Psoas muscle (tissue), 7 donors: ENCODE measurements at regions not wholly inside any gene's neighbourhood (a gene's known extent, or its start where the extent isn't known, plus 50 kb on each side); places are given as distances from the start of the nearest gene placed in this dataset.

Source experiments
- ATAC-seq, 4 donors: fragments of 200-7000 bp; cut with Tn5 transposase; one replicate each; pipeline ENCODE4 v1.9.1; 2020; ENCODE audit warnings: moderate library complexity in 3 of 4, mild to moderate bottlenecking in 2 of 4
- DNase-seq, 2 donors: peaks; one replicate each; pipeline ENCODE4 v3.0.0-alpha.2; 2020
- H3K27ac ChIP-seq: fragments of 200-600 bp; one replicate; pipeline ENCODE4 v1.8.0; 2022
- H3K27me3 ChIP-seq, 3 donors: fragments of 200-600 bp in 1 of 3; one replicate each; pipeline versions ENCODE4 v1.6.1 to v1.8.0; 2013 to 2022; ENCODE audit warnings: low read length in 2 of 3, mild to moderate bottlenecking in 2 of 3, moderate library complexity in 1 of 3; ENCODE audit not compliant: insufficient read depth in 3 of 3
- H3K36me3 ChIP-seq, 2 donors: fragments of 200-600 bp in 1 of 2; one replicate each; pipeline versions ENCODE4 v1.6.1 to v1.8.0; 2013 to 2022; ENCODE audit warnings: low read depth in 1 of 2, mild to moderate bottlenecking in 1 of 2, moderate library complexity in 1 of 2; ENCODE audit not compliant: insufficient read depth in 1 of 2
- H3K4me1 ChIP-seq: fragments of 200-600 bp; one replicate; pipeline ENCODE4 v1.8.0; 2022
- H3K4me3 ChIP-seq: fragments of 200-600 bp; one replicate; pipeline ENCODE4 v1.8.0; 2022; ENCODE audit warnings: mild to moderate bottlenecking
- H3K9me3 ChIP-seq: fragments of 200-600 bp; one replicate; pipeline ENCODE4 v1.8.0; 2022
- CTCF ChIP-seq: fragments of 200-600 bp; IDR thresholded peaks from one replicate; pipeline ENCODE4 v1.8.0; 2022; ENCODE audit warnings: antibody characterized with exemption
- WGBS, 3 donors: extraction: QIAGEN DNeasy Blood & Tissue Kit; methylation state at CpG; one replicate each; pipeline versions ENCODE4 v1.1.6 to v1.1.7; 2013; 5-methylcytosine and 5-hydroxymethylcytosine counted together
- intact Hi-C, 2 donors: fragments of 100-400 bp; cut with DNase I; formaldehyde crosslinking; loops; one replicate each; pipeline versions ENCODE4 v1.11.0 to v1.14.2; 2022
- donor health status: healthy with polysubstance abuse.
- donor health status: DM: no; HTN: no; CAD: no; lungs with moderate emphysema.
- donor health status: Bipolar disorder and iron deficiency.
- donor health status: healthy.
- donor health status: DM: yes; HTN: yes; CAD: no.
- donor health status: DM: no; HTN: no; CAD: no.
- donor health status: DM: yes; HTN: yes; CAD: no.

GRCh38 chr21:16046656-16047330 is 317.0 kb downstream of the USP25 start:
- Histone ChIP-seq H3K4me1 (no peaks in the 10 kb centered on the region), H3K36me3 (no peaks in the 10 kb centered on the region), H3K9me3 (no peaks in the 10 kb centered on the region), H3K27ac (no peak overlapping the region), H3K27me3 (no peaks in the 10 kb centered on the region), H3K4me3 (no peak overlapping the region)
- no peak for TF ChIP-seq CTCF
- intact Hi-C loops = no loop called here
- ATAC-seq (no peak), DNase-seq (no peak)
- WGBS, 3 donors = 90 to 92% (median 92%) methylated on average over 5 of the region's 5 CpGs

GRCh38 chr21:16047904-16048303 is 318.1 kb downstream of the USP25 start:
- no peak for TF ChIP-seq CTCF
- WGBS, 3 donors = 46 to 55% (median 48%) methylated on average over 3 of the region's 3 CpGs
- H3K4me1 ChIP-seq = no peaks in the 10 kb centered on the region
- no peak overlapping the region for H3K27ac ChIP-seq
- ATAC-seq (no peak), DNase-seq (no peak)
- no peaks in the 10 kb centered on the region for H3K27me3 ChIP-seq
- intact Hi-C loops = no loop called here
- H3K4me3 ChIP-seq = no peak overlapping the region
- no peaks in the 10 kb centered on the region for H3K9me3 ChIP-seq
- H3K36me3 ChIP-seq = no peaks in the 10 kb centered on the region

- no peak for DNase-seq
- Histone ChIP-seq H3K4me1 (no peaks in the 10 kb centered on the region), H3K36me3 (no peaks in the 10 kb centered on the region), H3K27me3 (no peaks in the 10 kb centered on the region), H3K9me3 (no peaks in the 10 kb centered on the region), H3K4me3 (no peak overlapping the region), H3K27ac (no peak overlapping the region)
- WGBS, 3 donors = 89 to 100% (median 89%) methylated on average over 1 of the region's 1 CpG
- intact Hi-C loops = no loop called here
- no peak for ATAC-seq
- TF ChIP-seq CTCF = no peak
These were observed 325.2 kb downstream of the USP25 start for GRCh38 chr21:16055014-16055413.

GRCh38 chr21:16058896-16059295 is 329.1 kb downstream of the USP25 start:
- no peak for TF ChIP-seq CTCF
- intact Hi-C loops = no loop called here
- Histone ChIP-seq H3K27me3 (no peaks in the 10 kb centered on the region), H3K4me1 (no peaks in the 10 kb centered on the region), H3K36me3 (no peaks in the 10 kb centered on the region), H3K27ac (no peak overlapping the region), H3K4me3 (no peak overlapping the region), H3K9me3 (no peaks in the 10 kb centered on the region)
- no peak for DNase-seq
- ATAC-seq = no peak

- TF ChIP-seq CTCF = no peak
- Histone ChIP-seq H3K27me3 (no peaks in the 10 kb centered on the region), H3K36me3 (no peaks in the 10 kb centered on the region), H3K27ac (no peak overlapping the region), H3K9me3 (no peaks in the 10 kb centered on the region), H3K4me3 (no peak overlapping the region), H3K4me1 (no peaks in the 10 kb centered on the region)
- DNase-seq (no peak), ATAC-seq (peak in 1 of 4 donors; percentile 19)
- 96 to 99% (median 98%) methylated on average over 4 of the region's 4 CpGs for WGBS, 3 donors
- intact Hi-C loops = no loop called here
These were observed 330.2 kb downstream of the USP25 start for GRCh38 chr21:16059981-16060380.
